ENCODE measurements at regions not wholly inside any gene's neighbourhood (a gene's known extent, or its start where the extent isn't known, plus 50 kb on each side); places are given as distances from the start of the nearest gene placed in this dataset.

- DNase-seq: no peak
Measured at GRCh38 chr13:62643799-62644524, 1228.3 kb upstream of the PCDH20 start.

DNA sequence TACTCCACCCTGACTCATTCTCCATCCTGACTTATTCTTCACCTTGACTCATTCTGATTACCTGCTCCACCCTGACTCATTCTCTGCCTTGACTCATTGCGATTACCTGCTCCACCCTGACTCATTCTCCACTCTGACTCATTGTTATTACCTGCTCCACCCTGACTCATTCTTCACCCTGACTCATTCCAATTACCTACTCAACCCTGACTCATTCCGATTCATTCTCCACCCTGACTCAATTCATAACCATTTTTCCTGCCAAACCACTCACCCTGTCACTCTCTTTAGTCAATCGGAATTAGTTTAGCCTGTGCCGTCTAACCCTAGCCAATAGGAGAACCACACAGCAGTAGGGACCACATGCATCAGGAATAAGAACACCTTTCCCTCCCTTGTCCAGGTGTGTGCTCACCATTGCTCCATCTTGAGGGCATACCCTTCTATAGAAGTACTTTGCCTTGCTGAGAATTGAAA is 1227.4 kb upstream of the PCDH20 start:
- peak; percentile 14 to 21 for DNase-seq

GRCh38 chr13:62635161-62635560 is 1219.5 kb upstream of the PCDH20 start:
- no peak for DNase-seq

- DNase-seq: no peak
Measured at GRCh38 chr13:62633448-62633847, 1217.8 kb upstream of the PCDH20 start.

GRCh38 chr13:62631619-62632018 is 1216.0 kb upstream of the PCDH20 start:
- no peak for DNase-seq

DNA sequence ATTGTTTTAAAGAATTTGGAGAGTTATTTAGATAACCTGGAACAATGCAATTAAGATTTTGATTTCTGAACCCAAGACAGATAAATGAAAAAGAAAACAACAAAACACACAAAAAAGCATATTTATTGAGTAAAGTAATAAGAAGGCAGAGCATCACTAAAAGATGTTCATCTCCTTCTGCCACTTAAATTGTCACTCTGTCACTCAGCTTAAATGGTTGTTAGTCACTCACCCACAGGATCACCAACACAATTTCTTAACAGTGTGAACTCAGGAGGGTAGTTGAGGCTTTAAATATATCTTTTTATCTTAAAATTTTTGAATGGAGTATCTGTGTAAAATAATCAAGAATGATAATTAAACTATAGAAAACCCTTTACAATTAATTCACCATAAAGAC is 1215.5 kb upstream of the PCDH20 start:
- no peak for DNase-seq

- no peak for DNase-seq
Measured at GRCh38 chr13:62629618-62630017, 1214.0 kb upstream of the PCDH20 start.

DNA sequence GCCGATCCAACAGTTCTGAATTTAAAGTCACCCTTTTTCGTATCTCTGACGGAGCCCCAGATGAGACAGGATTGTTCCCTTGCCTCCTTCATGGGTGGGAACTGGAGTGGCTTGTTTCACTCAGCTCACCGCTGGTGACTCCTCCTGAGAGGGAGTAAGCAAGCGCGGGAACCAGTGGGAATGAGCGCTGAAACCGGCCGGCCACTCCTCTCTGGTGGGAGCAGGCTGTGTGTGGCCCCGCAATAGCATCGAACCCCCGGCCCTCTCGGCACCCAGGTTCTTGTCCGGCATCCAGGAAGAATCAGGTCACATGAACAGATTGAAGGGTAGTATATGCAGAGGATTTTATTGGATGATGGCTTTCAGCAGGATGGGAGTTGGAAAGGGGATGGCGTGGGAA is 1211.6 kb upstream of the PCDH20 start:
- DNase-seq: no peak

GRCh38 chr13:62626771-62627170 is 1211.1 kb upstream of the PCDH20 start:
- DNase-seq: no peak

- no peak for DNase-seq
Measured at GRCh38 chr13:62625214-62625881, 1209.7 kb upstream of the PCDH20 start.

DNA sequence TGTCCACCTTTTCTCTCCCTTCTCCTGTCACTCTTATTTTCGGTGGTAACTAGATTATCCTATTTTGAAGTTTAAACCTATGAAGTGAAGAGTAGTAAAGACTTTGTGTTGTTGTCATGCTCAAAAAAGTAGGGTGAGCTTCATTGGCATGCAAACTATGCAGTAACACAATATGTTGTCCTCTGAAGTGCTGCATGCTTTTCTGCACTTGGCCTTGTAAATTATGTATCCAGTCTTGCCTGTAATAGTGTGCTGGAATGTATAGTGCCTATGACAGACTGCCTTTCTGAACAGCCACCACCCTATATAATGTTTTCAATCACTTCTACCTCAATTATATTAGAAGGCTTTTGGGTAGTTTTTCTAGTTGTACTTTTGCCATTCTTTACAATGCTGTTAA is 1198.2 kb upstream of the PCDH20 start:
- no peak for DNase-seq

- DNase-seq: no peak
Measured at GRCh38 chr13:62611343-62611742, 1195.7 kb upstream of the PCDH20 start.

DNA sequence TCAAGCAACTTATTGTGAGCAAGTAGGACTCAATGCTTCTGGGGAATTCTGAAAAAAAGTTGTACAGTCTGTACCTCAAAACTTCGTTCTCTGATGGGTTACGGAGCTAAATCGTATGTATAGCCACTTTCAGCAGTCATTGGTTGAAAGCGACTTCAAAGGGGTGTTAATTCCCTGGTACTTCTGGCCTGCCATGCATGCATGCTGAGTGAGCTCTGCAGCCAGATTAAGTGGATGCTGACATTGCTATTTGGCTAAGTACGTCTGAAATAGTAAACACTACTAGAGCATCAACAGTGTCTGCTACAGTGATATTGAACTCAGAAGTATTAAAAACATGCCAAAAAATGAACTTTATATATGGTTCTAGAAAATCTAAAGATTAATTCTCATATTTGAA is 1183.1 kb upstream of the PCDH20 start:
- no peak for DNase-seq

- no peak for DNase-seq
Measured at GRCh38 chr13:62595976-62596375, 1180.3 kb upstream of the PCDH20 start.

DNA sequence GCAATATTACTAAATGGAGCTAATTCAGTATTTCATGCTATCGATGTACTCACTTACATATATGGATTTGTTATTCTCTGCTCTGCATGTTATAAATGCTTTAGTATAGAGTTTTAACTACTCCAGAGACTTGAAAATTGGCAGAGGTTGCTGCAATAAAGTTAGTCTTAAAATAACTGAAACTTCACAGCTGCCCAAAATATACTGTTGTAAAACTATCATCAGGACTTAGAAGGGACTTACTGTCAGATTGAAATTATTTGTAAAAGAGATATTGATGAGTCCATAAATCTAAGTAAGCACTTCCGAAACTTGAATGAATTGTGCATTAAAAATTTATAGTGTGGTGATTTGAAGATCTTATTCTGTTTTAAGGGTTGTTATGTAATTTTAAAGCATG is 1178.2 kb upstream of the PCDH20 start:
- no peak for DNase-seq

DNA sequence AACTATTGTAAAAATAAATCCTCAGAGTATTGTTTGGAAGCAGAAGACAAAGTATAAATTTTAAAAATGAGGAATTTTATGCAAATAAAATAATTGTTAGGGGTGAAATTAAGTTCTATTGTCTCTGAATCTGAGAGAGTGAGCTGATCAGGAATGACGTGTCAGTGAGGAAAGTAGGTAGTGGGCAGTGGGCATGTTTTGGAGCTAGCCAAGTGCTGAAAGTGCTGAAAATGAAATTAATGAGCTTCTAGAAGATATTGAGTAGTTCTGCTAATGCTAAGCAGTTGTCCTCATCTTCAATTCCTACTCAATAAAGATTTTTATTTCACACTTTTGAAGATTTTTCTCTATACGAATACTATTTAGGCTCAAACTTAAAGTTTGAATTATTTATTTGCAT is 1167.8 kb upstream of the PCDH20 start:
- no peak for DNase-seq

GRCh38 chr13:62578402-62578801 is 1162.8 kb upstream of the PCDH20 start:
- DNase-seq: no peak

DNA sequence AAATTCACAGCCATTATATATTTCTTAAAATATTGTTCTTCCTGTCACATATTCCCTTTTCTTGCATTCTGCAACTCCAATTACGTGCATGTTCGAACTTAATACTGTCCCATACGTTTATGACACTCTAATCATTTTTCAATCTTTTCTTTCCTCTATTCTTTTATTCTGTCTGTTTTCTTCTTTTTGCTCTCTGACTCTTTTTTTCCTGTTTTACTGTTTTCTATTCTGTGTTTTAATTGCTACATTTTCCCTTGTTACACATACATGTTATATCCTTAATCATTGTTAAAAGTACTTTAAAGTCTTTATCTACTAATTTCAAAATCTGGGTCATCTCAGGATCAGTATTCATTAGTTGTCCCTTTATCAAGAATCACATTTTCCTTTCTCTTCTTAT is 1149.1 kb upstream of the PCDH20 start:
- no peak for DNase-seq

- no peak for DNase-seq
Measured at GRCh38 chr13:62563251-62563650, 1147.6 kb upstream of the PCDH20 start.

GRCh38 chr13:62556978-62557377 is 1141.3 kb upstream of the PCDH20 start:
- DNase-seq: no peak

DNA sequence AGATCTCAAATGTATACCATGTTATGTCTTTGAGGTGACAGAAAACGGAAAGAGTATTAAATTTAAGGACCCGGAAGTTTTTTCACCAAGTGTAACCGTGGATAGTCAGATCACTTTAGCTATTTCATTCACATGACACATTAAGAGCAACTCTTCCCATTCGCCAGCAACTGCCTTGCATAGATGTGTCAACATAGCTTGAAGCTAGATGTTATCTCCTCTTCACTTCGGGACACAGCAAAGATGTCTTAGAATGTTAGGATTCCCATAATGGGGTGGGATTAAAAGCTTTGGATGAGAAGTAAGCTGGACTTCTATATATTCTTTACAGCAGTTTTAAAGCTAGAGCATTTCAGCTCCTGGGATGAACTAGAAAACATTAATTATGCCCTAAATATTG is 1135.9 kb upstream of the PCDH20 start:
- no peak for DNase-seq

DNA sequence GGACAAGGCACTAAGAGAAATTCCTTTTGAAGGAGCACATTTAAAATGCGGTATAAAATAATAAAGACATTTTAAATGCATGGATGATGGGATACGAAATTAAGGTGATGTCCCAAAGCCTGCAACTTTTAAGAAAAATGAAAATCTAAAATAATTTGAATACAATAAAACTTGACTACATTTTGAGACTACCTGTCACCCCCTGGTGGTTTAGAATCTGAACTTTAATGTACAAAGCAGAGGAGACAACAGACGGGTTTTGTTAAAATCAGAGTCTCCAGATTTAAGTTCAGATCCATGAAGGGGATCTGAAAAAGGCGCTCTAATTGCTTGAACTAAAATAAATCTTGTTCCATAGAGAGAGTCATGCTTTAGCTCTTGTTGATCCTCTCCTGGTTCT is 1129.3 kb upstream of the PCDH20 start:
- DNase-seq: no peak

DNA sequence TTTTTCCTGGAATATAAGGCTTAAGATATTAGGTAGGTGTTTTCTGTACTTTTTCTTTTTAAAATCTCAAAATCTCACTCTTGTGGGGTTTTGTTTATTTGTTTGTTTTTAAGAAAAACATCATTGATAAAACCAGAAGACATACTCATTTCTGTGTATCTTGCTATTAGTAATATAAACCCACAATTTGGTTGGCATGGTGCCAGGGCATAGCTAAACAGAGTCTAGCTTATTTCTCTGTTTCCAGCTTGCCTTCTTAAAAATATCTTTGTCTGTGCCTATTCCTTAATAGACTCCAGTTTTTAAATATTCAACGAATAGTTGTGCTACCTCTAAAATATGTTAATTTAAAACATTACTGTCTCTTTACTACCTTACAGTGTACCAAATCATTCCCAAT is 1121.9 kb upstream of the PCDH20 start:
- no peak for DNase-seq

GRCh38 chr13:62525652-62526051 is 1110.0 kb upstream of the PCDH20 start:
- DNase-seq: no peak

- no peak for DNase-seq
Measured at GRCh38 chr13:62524498-62524897, 1108.8 kb upstream of the PCDH20 start.

Data from activated T-cell treated with anti-CD3 and anti-CD28 coated beads, Interleukin-2, amount 50 U/mL, for 48 hours (primary cell).